GM18511 (cell line): ENCODE measurements at regions not wholly inside any gene's neighbourhood (a gene's known extent, or its start where the extent isn't known, plus 50 kb on each side); places are given as distances from the start of the nearest gene placed in this dataset.
"Not testable (repeated sequence)": the region's sequence is repeated elsewhere in the genome, so short reads cannot be mapped to it uniquely, and the experiment has no call there.

Experiments used
- ATAC-seq: cut with Tn5 transposase; IDR thresholded peaks from one replicate; pipeline ENCODE4 v1.9.1; 2021; ENCODE audit warnings: mild to moderate bottlenecking, moderate library complexity; ENCODE audit not compliant: unreplicated experiment

- ATAC-seq = no peak
Observed at GRCh38 chr4:11814758-11815157, 386.1 kb upstream of the HS3ST1 start.

- ATAC-seq = no peak
Observed at GRCh38 chr4:11813951-11814446, 385.3 kb upstream of the HS3ST1 start.

- not testable (repeated sequence) for ATAC-seq
Observed at GRCh38 chr4:11811521-11811920, 382.8 kb upstream of the HS3ST1 start.

- peak; percentile 80 for ATAC-seq
Observed at GRCh38 chr4:11805842-11806241, 377.1 kb upstream of the HS3ST1 start.

GRCh38 chr4:11801466-11802446 is 373.1 kb upstream of the HS3ST1 start:
- ATAC-seq = no peak

- ATAC-seq = no peak
Observed at GRCh38 chr4:11799196-11799595, 370.5 kb upstream of the HS3ST1 start.

GRCh38 chr4:11791797-11792196 is 363.1 kb upstream of the HS3ST1 start:
- no peak for ATAC-seq

- no peak for ATAC-seq
Observed at GRCh38 chr4:11790230-11790629, 361.5 kb upstream of the HS3ST1 start.

GRCh38 chr4:11783588-11783987 is 354.9 kb upstream of the HS3ST1 start:
- ATAC-seq = no peak

GRCh38 chr4:11782859-11783258 is 354.2 kb upstream of the HS3ST1 start:
- no peak for ATAC-seq

GRCh38 chr4:11777447-11777846 is 348.8 kb upstream of the HS3ST1 start:
- ATAC-seq = no peak

GRCh38 chr4:11774346-11774745 is 345.7 kb upstream of the HS3ST1 start:
- ATAC-seq = no peak

GRCh38 chr4:11773798-11774197 is 345.1 kb upstream of the HS3ST1 start:
- ATAC-seq = no peak

GRCh38 chr4:11769434-11769833 is 340.7 kb upstream of the HS3ST1 start:
- no peak for ATAC-seq

- ATAC-seq = no peak
Observed at GRCh38 chr4:11768251-11768972, 339.7 kb upstream of the HS3ST1 start.

- peak; percentile 82 for ATAC-seq
Observed at GRCh38 chr4:11765849-11766453, 337.3 kb upstream of the HS3ST1 start.

- ATAC-seq = no peak
Observed at GRCh38 chr4:11748164-11748872, 319.6 kb upstream of the HS3ST1 start.

GRCh38 chr4:11746734-11747133 is 318.0 kb upstream of the HS3ST1 start:
- ATAC-seq = no peak

GRCh38 chr4:11743976-11744375 is 315.3 kb upstream of the HS3ST1 start:
- ATAC-seq = no peak

- ATAC-seq = no peak
Observed at GRCh38 chr4:11743236-11743635, 314.5 kb upstream of the HS3ST1 start.

GRCh38 chr4:11741190-11741652 is 312.5 kb upstream of the HS3ST1 start:
- no peak for ATAC-seq
